IMR-90 (cell line): ENCODE measurements at regions not wholly inside any gene's neighbourhood (a gene's known extent, or its start where the extent isn't known, plus 50 kb on each side); places are given as distances from the start of the nearest gene placed in this dataset.

ENCODE experiments used
- ATAC-seq: fragments of 200-7000 bp; cut with Tn5 transposase; 2 replicates; pipeline ENCODE4 v1.9.1; 2020; ENCODE audit warnings: low read depth, mild to moderate bottlenecking, moderate library complexity
- BruUV-seq: library from RNA; stranded (reverse); fragments of 400-500 nt; replicated peaks from 2 replicates; lab custom pipeline; 2021; lab: Mats Ljungman, UMichigan
- CTCF ChIA-PET: fragments of 300-600 bp; formaldehyde crosslinking; extraction: SDS; loops from one replicate; lab custom pipeline; 2021; ENCODE audit warnings: antibody characterized with exemption; lab: Yijun Ruan, JAX
- POLR2A ChIA-PET: fragments of 300-600 bp; sonication (Branson Sonifier 250); formaldehyde crosslinking; loops from one replicate; lab custom pipeline; 2022; ENCODE audit warnings: antibody characterized with exemption; ENCODE audit not compliant: unreplicated experiment; lab: Charles Lee
- DNase-seq: peaks from one replicate; pipeline ENCODE4 v3.0.0; 2013
- H2AFZ ChIP-seq: replicated peaks from 2 replicates; pipeline ENCODE3; 2013; ENCODE audit warnings: low read length, mild to moderate bottlenecking; ENCODE audit not compliant: poor library complexity
- H2AK5ac ChIP-seq: 2 replicates; pipeline ENCODE4 v1.6.1; 2013; ENCODE audit warnings: low read depth, low read length, inconsistent platforms
- H2AK9ac ChIP-seq: replicated peaks from 2 replicates; pipeline ENCODE3; 2013; ENCODE audit warnings: mild to moderate bottlenecking, low read depth, low read length, moderate library complexity; ENCODE audit not compliant: poor library complexity
- H2BK120ac ChIP-seq: 2 replicates; pipeline ENCODE4 v1.6.1; 2013; ENCODE audit warnings: low read depth, low read length, inconsistent platforms
- H2BK15ac ChIP-seq: 3 replicates; pipeline ENCODE4 v1.6.1; 2013; ENCODE audit warnings: low read depth, low read length, inconsistent platforms
- H2BK20ac ChIP-seq: 2 replicates; pipeline ENCODE4 v1.6.1; 2013; ENCODE audit warnings: low read depth, mild to moderate bottlenecking, inconsistent platforms, low read length, moderate library complexity
- H2BK5ac ChIP-seq: 2 replicates; pipeline ENCODE4 v1.6.1; 2013; ENCODE audit warnings: mild to moderate bottlenecking, low read depth, low read length, inconsistent platforms; ENCODE audit not compliant: poor library complexity, severe bottlenecking
- H3K14ac ChIP-seq: replicated peaks from 2 replicates; pipeline ENCODE4 v1.6.1; 2013; ENCODE audit warnings: low read depth, low read length, inconsistent platforms
- H3K18ac ChIP-seq: 2 replicates; pipeline ENCODE4 v1.6.1; 2013; ENCODE audit warnings: low read depth, low read length, control low read depth
- H3K23ac ChIP-seq: 2 replicates; pipeline ENCODE4 v1.6.1; 2013; ENCODE audit warnings: low read depth, low read length, inconsistent platforms
- H3K27ac ChIP-seq: 2 replicates; pipeline ENCODE4 v1.5.1; 2013; ENCODE audit warnings: mild to moderate bottlenecking, control low read depth, low read length; ENCODE audit not compliant: insufficient read depth
- H3K27me3 ChIP-seq: 2 replicates; pipeline ENCODE4 v1.6.1; 2013; ENCODE audit warnings: low read length; ENCODE audit not compliant: control insufficient read depth, insufficient read depth
- H3K36me3 ChIP-seq: 2 replicates; pipeline ENCODE4 v1.6.1; 2013; ENCODE audit warnings: low read length, mixed read lengths; ENCODE audit not compliant: control insufficient read depth, insufficient read depth
- H3K4ac ChIP-seq: 2 replicates; pipeline ENCODE4 v1.6.1; 2013; ENCODE audit warnings: low read depth, low read length, inconsistent platforms
- H3K4me1 ChIP-seq: 2 replicates; pipeline ENCODE4 v1.6.1; 2013; ENCODE audit warnings: low read length, mixed read lengths; ENCODE audit not compliant: control insufficient read depth, insufficient read depth
- H3K4me2 ChIP-seq: 2 replicates; pipeline ENCODE4 v1.6.1; 2013; ENCODE audit warnings: low read depth, mild to moderate bottlenecking, control low read depth, low read length, moderate library complexity
- H3K4me3 ChIP-seq: 2 replicates; pipeline ENCODE4 v1.5.1; 2013; ENCODE audit warnings: low read depth, mild to moderate bottlenecking, control low read depth, low read length, moderate library complexity; ENCODE audit not compliant: insufficient read depth
- H3K56ac ChIP-seq: 2 replicates; pipeline ENCODE4 v1.6.1; 2013; ENCODE audit warnings: low read length, inconsistent platforms; ENCODE audit not compliant: insufficient read depth; ENCODE audit errors: extremely low read depth
- H3K79me1 ChIP-seq, 2 experiments: 2 replicates each; pipeline ENCODE4 v1.6.1; 2013; ENCODE audit warnings: low read length in 2 of 2, inconsistent platforms in 1 of 2, low read depth in 1 of 2
- H3K9ac ChIP-seq: 2 replicates; pipeline ENCODE4 v1.6.1; 2013; ENCODE audit warnings: low read depth, low read length, control low read depth
- H3K9me1 ChIP-seq: 2 replicates; pipeline ENCODE4 v1.6.1; 2013; ENCODE audit warnings: low read length, inconsistent platforms; ENCODE audit not compliant: insufficient read depth
- H3K9me3 ChIP-seq: 2 replicates; pipeline ENCODE4 v1.6.1; 2013; ENCODE audit warnings: low read length; ENCODE audit not compliant: control insufficient read depth, insufficient read depth
- H4K20me1 ChIP-seq: 2 replicates; pipeline ENCODE4 v1.6.1; 2013; ENCODE audit warnings: low read length, inconsistent platforms; ENCODE audit not compliant: insufficient read depth
- H4K5ac ChIP-seq: 2 replicates; pipeline ENCODE4 v1.6.1; 2013; ENCODE audit warnings: mild to moderate bottlenecking, low read depth, low read length, control low read depth
- H4K8ac ChIP-seq, 2 experiments: 2 replicates each; pipeline ENCODE4 v1.6.1; 2013; ENCODE audit warnings: low read depth in 2 of 2, low read length in 2 of 2, control low read depth in 1 of 2, inconsistent platforms in 1 of 2
- H4K91ac ChIP-seq: 2 replicates; pipeline ENCODE4 v1.6.1; 2013; ENCODE audit warnings: low read depth, low read length, inconsistent platforms; ENCODE audit not compliant: insufficient read depth
- BHLHE40 ChIP-seq: fragments of 150-350 bp; IDR thresholded peaks from 2 replicates; pipeline ENCODE4 v1.6.1; 2016; ENCODE audit warnings: mild to moderate bottlenecking, low read depth, low read length
- CEBPB ChIP-seq: IDR thresholded peaks from 2 replicates; pipeline ENCODE4 v1.6.1; 2012; ENCODE audit warnings: low read depth, low read length, improper control_type of control experiment
- CHD1 ChIP-seq: IDR thresholded peaks from 2 replicates; pipeline ENCODE4 v1.6.1; 2012; ENCODE audit warnings: low read depth, low read length, improper control_type of control experiment
- CTCF ChIP-seq: conservative IDR thresholded peaks from 2 replicates; pipeline ENCODE4 v1.5.1; 2012; ENCODE audit warnings: mild to moderate bottlenecking, low read depth, low read length, improper control_type of control experiment
- ELK1 ChIP-seq: fragments of 150-350 bp; IDR thresholded peaks from 2 replicates; pipeline ENCODE4 v1.6.1; 2016; ENCODE audit warnings: low read depth, mild to moderate bottlenecking, low read length, moderate library complexity, borderline replicate concordance
- FOS ChIP-seq: fragments of 150-350 bp; IDR thresholded peaks from 2 replicates; pipeline ENCODE4 v1.6.1; 2016; ENCODE audit warnings: low read depth, low read length
- MAZ ChIP-seq: IDR thresholded peaks from 2 replicates; pipeline ENCODE4 v1.6.1; 2012; ENCODE audit warnings: low read depth, mild to moderate bottlenecking, low read length, improper control_type of control experiment, moderate library complexity, borderline replicate concordance
- MXI1 ChIP-seq: IDR thresholded peaks from 2 replicates; pipeline ENCODE4 v1.6.1; 2012; ENCODE audit warnings: low read depth, mild to moderate bottlenecking, low read length, moderate library complexity, borderline replicate concordance
- NFE2L2 ChIP-seq: fragments of 150-350 bp; IDR thresholded peaks from 2 replicates; pipeline ENCODE4 v1.6.1; 2016; ENCODE audit warnings: low read depth, mild to moderate bottlenecking, low read length
- POLR2A ChIP-seq: IDR thresholded peaks from 2 replicates; pipeline ENCODE4 v1.6.1; 2012; ENCODE audit warnings: mild to moderate bottlenecking, low read depth, low read length
- RAD21 ChIP-seq: IDR thresholded peaks from 2 replicates; pipeline ENCODE4 v1.6.1; 2012; ENCODE audit warnings: low read length, improper control_type of control experiment
- RCOR1 ChIP-seq: IDR thresholded peaks from 2 replicates; pipeline ENCODE4 v1.6.1; 2012; ENCODE audit warnings: mild to moderate bottlenecking, low read length, improper control_type of control experiment; ENCODE audit not compliant: insufficient replicate concordance
- RFX5 ChIP-seq: IDR thresholded peaks from 2 replicates; pipeline ENCODE4 v1.8.0; 2012; ENCODE audit warnings: low read depth, mild to moderate bottlenecking, low read length, moderate library complexity
- SMC3 ChIP-seq: fragments of 150-350 bp; IDR thresholded peaks from 2 replicates; pipeline ENCODE4 v1.6.1; 2016; ENCODE audit warnings: low read depth, mild to moderate bottlenecking, antibody characterized with exemption, low read length, moderate library complexity
- USF2 ChIP-seq: fragments of 150-350 bp; IDR thresholded peaks from 2 replicates; pipeline ENCODE4 v1.6.1; 2017; ENCODE audit warnings: mild to moderate bottlenecking, antibody characterized with exemption, low read length, low read depth
- WGBS, 2 experiments: methylation state at CpG; one replicate each; pipeline versions ENCODE4 v1.1.5 to v1.1.7; 2013; ENCODE audit warnings: missing lambda C conversion rate in 2 of 2; ENCODE audit not compliant: insufficient read length in 1 of 2; ENCODE audit errors: extremely low coverage in 2 of 2; 5-methylcytosine and 5-hydroxymethylcytosine counted together
- dilution Hi-C: fragments of 300-500 bp; cut with HindIII; formaldehyde crosslinking; loops from one replicate; pipeline ENCODE4 v1.14.3; 2018; ENCODE audit warnings: low sequenced_read_pairs; ENCODE audit not compliant: unreplicated experiment
- in situ Hi-C: fragments of 300-500 bp; cut with MboI; formaldehyde crosslinking; loops from 3 replicates; pipeline ENCODE4 v1.14.3; 2019; ENCODE audit warnings: low sequenced_read_pairs, inconsistent platforms, mixed read lengths
- intact Hi-C: fragments of 100-400 bp; cut with micrococcal nuclease; formaldehyde crosslinking; loops from 2 replicates; pipeline ENCODE4 v1.10.0; 2022

- no peaks in the 10 kb centered on the region for H3K27me3 ChIP-seq
- no peaks in the 10 kb centered on the region for H3K36me3 ChIP-seq
- no peaks in the 10 kb centered on the region for H4K20me1 ChIP-seq
- no peak overlapping the region for H2AFZ ChIP-seq
- no peak overlapping the region for H3K4ac ChIP-seq
- H4K91ac ChIP-seq, result no peak overlapping the region
- DNase-seq (no peak), ATAC-seq (no peak)
- no peak overlapping the region for H2AK9ac ChIP-seq
- H3K18ac ChIP-seq, result no peak overlapping the region
- no peak overlapping the region for H4K8ac ChIP-seq
- intact Hi-C loops (no loop called here), dilution Hi-C loops (no loop called here), in situ Hi-C loops (no loop called here)
- H2BK20ac ChIP-seq, result no peak overlapping the region
- H3K79me1 ChIP-seq, result no peaks in the 10 kb centered on the region
- no peak overlapping the region for H3K56ac ChIP-seq
- peaks cover 10% of the 10 kb centered on the region for H3K9me3 ChIP-seq
- H2BK120ac ChIP-seq, result no peak overlapping the region
- no peak overlapping the region for H3K4me2 ChIP-seq
- no peak overlapping the region for H2AK5ac ChIP-seq
- H3K9me1 ChIP-seq, result no peaks in the 10 kb centered on the region
- no peak for TF ChIP-seq MAZ
- no peak for TF ChIP-seq BHLHE40
- TF ChIP-seq NFE2L2, result no peak
- TF ChIP-seq CHD1, result no peak
- TF ChIP-seq USF2, result no peak
- no peak for TF ChIP-seq SMC3
- no peak for TF ChIP-seq RAD21
- no peak for TF ChIP-seq ELK1
- no peak for TF ChIP-seq CTCF
- no peak for TF ChIP-seq MXI1
- no peak for TF ChIP-seq RCOR1
- no peak for TF ChIP-seq RFX5
- TF ChIP-seq POLR2A, result no peak
- no peak for TF ChIP-seq FOS
- TF ChIP-seq CEBPB, result no peak
- H3K23ac ChIP-seq, result no peak overlapping the region
- no peak overlapping the region for H2BK15ac ChIP-seq
- no peak overlapping the region for H3K4me3 ChIP-seq
- H3K4me1 ChIP-seq, result no peaks in the 10 kb centered on the region
- ChIA-PET POLR2A (no interaction called here), CTCF (no interaction called here)
- no peak overlapping the region for H3K9ac ChIP-seq
- BruUV-seq, result no TSS peak
- no peak overlapping the region for H3K14ac ChIP-seq
- no peak overlapping the region for H2BK5ac ChIP-seq
- no peak overlapping the region for H4K5ac ChIP-seq
- WGBS, 2 experiments, result 20% methylated on average over 1 of the region's 5 CpGs; no CpG with 5 or more reads in 1 of the 2 experiments
- no peak overlapping the region for H3K27ac ChIP-seq
These were observed 773.8 kb upstream of the CHD1 start for GRCh38 chr5:99702565-99702964.
